T-helper 2 cell treated with Interferon-gamma antibody and Interleukin-4, amounts not matched to agents 100 ng/mL and 5 ng/mL, for 36 hours (primary cell): ENCODE measurements at regions not wholly inside any gene's neighbourhood (a gene's known extent, or its start where the extent isn't known, plus 50 kb on each side); places are given as distances from the start of the nearest gene placed in this dataset.

ENCODE experiments used
- intact Hi-C: fragments of 100-400 bp; cut with micrococcal nuclease; formaldehyde crosslinking; loops from one replicate; pipeline ENCODE4 v1.15.1; 2023

DNA sequence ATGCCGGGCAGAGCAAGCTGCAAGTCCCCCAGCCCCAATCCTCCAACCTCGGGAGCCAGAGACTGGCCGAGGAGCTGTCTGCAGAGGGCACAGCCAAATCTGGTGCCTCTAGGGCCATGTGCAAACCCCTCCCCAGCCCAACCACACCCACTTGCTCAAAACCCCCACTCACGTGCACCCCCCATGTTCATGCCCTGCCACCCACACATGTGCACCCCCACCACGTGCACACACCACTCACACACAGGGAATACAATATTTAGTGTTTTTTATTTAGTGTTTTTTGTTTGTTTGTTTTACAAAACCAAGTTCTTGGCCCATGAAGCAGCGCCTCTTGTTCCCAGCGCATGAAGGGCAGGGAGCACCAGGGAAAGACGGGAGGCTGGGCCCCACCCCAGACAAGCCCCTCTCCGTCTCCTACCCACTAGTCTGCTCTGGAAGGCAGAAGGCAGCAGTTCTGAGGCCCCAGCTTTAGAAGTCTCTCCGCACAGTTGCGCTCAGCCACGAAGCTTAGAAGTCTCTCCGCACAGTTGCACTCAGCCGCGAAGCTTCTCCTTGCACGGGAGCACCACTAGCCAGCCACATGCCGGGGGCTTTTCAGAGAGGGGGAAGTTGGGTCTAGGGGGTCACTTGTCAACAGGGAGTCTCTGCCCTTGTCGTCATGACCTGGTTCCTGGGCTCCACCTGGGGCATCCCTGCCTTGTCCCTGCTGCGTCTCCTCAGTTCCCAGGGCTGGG is 276.1 kb upstream of the HDAC4 start:
- intact Hi-C loops: no loop called here

GRCh38 chr2:239675826-239676715 is 275.3 kb upstream of the HDAC4 start:
- intact Hi-C loops: no loop called here

GRCh38 chr2:239674981-239675825 is 274.4 kb upstream of the HDAC4 start:
- intact Hi-C loops: no loop called here

GRCh38 chr2:239674101-239674980 is 273.5 kb upstream of the HDAC4 start:
- intact Hi-C loops: no loop called here

DNA sequence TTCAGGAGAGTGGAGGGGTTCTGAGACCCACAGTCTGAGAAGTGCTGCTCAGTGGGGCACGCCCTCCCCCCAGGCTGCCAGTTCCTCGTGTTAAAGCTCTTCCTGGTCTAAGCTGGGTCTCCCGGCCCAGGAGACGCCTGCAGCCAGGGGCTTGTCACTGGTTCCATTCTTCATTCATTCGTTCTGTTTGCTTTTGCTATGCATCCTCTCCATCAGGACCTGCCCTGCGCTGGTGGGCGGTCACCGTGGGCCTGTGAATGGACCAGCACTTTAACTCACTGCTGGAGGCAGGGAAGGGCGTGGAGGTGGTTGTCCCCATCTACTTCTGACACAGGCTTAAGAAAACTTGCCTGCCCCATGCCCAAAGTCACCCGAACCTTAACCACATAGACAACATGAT is 272.8 kb upstream of the HDAC4 start:
- intact Hi-C loops: no loop called here

GRCh38 chr2:239671916-239672849 is 271.4 kb upstream of the HDAC4 start:
- intact Hi-C loops: no loop called here

DNA sequence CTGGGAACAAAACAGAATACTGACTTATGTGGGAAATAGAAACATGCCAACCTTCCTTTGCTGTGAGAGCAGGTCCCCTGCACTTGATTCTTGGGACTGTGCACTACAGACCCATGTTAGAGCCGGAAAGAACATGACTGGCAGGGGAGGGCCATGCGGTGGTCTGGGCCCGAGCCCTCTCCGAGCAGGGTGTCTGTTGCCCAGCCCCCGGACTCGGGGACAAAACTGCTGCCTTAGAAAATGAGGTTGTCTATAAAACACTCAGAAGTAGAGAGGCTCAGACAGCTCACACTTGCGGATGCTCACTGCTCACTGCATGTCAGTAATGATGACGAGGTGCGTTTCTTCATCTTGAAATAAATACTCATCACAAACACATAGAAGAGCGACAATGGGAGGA is 270.7 kb upstream of the HDAC4 start:
- intact Hi-C loops: no loop called here

DNA sequence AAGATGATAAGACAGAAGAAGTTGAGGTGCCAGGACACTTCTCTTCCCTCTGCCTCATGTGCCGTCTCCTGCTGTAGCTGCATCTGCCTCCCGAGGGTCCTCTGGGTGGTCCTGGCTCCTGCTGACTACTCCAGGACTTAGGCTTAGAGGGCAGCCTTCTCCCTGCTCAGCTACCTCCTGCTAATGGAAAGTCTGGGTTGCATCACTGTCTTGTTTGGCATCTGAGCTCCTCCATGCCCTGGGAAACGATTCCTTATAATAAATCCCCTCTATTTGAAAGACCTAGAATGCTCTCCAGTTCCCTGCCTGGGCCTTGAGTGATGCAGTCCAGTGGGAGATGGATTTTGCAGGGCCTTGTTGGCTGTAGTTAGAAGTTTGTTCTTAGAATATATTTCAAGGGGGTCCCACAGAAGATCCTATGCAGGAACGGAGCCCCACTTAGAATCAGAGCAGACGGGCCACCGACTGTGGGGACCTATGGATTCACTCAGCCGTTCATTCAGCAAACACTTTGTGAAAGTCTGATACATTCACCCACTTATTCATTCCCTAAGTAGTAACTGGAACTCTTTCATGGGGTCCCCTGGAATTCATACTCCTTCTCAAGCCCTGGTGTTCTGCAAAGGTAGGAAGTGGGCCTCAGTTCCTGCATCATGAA is 269.8 kb upstream of the HDAC4 start:
- intact Hi-C loops: no loop called here

GRCh38 chr2:239669899-239670460 is 269.2 kb upstream of the HDAC4 start:
- intact Hi-C loops: no loop called here

DNA sequence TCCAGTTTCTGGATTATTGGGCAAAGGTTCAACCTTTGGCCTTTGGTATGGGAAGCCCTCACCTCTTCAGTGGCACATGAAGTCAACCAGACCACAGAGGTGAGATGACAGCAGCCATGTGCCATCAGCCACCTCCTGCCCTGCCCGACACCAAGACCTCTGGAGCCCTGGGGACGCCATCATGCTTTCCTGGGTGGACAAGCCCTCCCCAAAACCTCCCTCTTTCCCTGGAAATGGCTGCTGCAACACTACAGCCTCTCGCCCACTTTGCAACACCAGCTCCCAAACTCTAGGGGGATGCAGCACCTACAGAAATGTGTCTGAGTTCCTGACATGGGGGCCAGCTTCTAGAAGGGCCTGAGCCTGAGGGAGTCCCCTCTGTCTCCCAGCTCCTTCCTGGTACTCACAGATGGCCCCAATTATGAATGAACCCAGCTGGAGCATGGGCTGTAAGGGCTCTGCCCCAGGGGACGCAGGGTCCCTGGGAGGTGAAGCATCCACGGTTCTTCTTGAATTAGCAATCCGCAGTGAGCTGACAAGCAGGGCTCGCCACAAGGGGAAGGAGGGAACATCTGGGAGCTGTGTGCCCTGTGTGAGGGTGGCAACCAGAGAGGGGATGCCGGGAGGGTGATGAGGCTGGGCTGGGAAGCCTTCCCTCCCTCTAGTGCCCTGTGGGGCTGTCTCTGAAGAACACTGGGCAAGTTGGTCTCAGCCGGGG is 268.5 kb upstream of the HDAC4 start:
- intact Hi-C loops: no loop called here

DNA sequence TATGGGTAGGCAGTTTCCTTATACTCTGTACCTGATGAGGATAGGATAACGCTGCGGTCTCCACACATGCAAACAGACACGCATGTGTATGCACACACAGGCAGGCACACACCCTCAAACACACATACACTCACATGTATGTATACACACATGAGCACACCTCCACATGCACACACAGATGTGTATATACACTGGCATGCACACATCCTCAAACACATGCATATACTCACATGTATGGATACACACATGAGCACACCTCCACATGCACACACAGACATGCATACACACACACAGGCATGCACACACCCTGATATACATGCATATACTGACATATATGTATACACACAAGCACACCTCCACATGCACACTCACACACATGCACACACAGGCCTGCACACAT is 267.8 kb upstream of the HDAC4 start:
- intact Hi-C loops: no loop called here

DNA sequence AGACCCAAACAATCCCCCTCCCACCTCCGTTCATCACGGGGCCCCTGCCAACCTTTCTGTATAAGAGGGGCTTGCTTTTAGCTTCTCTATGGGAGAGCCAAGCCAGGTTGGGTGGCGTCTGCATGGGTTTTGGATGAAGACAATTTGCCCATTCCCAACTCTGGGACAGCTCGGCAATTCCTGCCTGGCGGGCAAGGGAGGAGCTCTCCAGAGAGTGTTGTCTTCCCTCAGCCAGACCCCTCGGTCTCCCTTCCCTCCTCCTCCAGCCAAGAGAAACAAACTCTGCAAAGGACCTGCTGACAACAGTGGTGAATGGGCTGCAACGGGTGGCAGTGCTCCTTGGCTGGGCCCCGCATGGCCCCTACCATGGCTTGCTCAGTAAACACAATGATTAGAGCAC is 267.2 kb upstream of the HDAC4 start:
- intact Hi-C loops: no loop called here

GRCh38 chr2:239667431-239667985 is 266.7 kb upstream of the HDAC4 start:
- intact Hi-C loops: no loop called here

- intact Hi-C loops: no loop called here
Observed at GRCh38 chr2:239666855-239667376, 266.1 kb upstream of the HDAC4 start.

GRCh38 chr2:239666053-239666854 is 265.4 kb upstream of the HDAC4 start:
- intact Hi-C loops: no loop called here

DNA sequence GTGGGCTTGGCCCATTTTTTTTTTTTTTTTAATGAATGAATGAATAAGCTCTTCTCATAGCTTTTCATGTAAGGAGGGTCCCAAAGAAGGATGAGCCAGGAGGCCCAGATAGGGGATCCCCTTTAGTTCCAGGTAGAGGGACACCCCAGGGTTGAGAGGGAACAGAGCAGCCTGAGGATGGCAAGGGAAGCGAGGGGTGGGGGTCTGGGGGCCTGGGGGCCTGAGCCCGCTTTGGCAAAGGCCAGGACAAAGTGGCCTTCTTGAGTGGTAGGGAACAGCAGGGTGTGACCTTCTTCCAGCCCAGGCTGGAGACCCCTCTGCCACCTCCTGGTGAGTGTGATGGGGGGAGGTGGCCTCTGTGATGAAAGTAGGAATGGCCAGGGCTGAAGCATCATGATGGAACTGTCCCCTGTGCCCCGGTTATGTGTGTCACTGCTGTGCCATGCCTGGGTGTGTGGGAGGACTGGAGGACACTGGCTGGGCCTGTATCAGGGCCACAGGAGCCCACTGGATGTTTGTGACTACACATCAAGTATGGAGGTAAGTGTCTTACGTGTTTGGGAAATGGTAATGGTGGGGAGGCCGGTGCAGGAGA is 263.5 kb upstream of the HDAC4 start:
- intact Hi-C loops: no loop called here
